22Rv1 (cell line): ENCODE measurements at regions not wholly inside any gene's neighbourhood (a gene's known extent, or its start where the extent isn't known, plus 50 kb on each side); places are given as distances from the start of the nearest gene placed in this dataset.

Source experiments
- ZFX ChIP-seq: fragments of 450-650 bp; IDR thresholded peaks from 2 replicates; pipeline ENCODE4 v1.6.1; 2017; ENCODE audit warnings: antibody characterized with exemption, borderline replicate concordance
- TF ChIP-seq, protein P1 (sequence below): fragments of 450-650 bp; IDR thresholded peaks from 2 replicates; pipeline ENCODE4 v1.5.1; 2017; ENCODE audit warnings: mild to moderate bottlenecking

DNA sequence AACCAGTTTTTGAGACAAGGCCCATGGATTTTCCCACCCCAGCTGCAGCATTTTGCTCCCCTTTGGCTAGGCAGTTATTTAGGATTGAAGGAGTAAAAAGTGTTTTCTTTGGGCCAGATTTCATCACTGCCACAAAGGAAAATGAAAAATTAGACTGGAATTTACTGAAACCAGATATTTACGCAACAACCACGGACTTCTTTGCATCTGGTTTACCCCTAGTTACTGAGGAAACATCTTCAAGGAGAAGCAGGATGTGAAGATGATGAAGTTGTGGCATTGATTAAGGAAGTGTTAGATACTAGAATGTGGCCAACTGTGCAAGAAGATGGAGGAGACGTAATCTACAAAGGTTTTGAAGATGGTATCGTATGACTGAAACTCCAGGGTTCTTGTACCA lies 165.2 kb upstream of the MYRIP start:
- TF ChIP-seq, protein P1, sequence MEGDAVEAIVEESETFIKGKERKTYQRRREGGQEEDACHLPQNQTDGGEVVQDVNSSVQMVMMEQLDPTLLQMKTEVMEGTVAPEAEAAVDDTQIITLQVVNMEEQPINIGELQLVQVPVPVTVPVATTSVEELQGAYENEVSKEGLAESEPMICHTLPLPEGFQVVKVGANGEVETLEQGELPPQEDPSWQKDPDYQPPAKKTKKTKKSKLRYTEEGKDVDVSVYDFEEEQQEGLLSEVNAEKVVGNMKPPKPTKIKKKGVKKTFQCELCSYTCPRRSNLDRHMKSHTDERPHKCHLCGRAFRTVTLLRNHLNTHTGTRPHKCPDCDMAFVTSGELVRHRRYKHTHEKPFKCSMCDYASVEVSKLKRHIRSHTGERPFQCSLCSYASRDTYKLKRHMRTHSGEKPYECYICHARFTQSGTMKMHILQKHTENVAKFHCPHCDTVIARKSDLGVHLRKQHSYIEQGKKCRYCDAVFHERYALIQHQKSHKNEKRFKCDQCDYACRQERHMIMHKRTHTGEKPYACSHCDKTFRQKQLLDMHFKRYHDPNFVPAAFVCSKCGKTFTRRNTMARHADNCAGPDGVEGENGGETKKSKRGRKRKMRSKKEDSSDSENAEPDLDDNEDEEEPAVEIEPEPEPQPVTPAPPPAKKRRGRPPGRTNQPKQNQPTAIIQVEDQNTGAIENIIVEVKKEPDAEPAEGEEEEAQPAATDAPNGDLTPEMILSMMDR, result no peak
- TF ChIP-seq ZFX, result no peak
